C1 segment of cervical spinal cord (tissue), 14 donors: ENCODE measurements at regions not wholly inside any gene's neighbourhood (a gene's known extent, or its start where the extent isn't known, plus 50 kb on each side); places are given as distances from the start of the nearest gene placed in this dataset.

Source experiments
- DNase-seq, 14 donors: peaks; one replicate each; lab custom pipeline; 2025; lab: John Stamatoyannopoulos, UW

DNA sequence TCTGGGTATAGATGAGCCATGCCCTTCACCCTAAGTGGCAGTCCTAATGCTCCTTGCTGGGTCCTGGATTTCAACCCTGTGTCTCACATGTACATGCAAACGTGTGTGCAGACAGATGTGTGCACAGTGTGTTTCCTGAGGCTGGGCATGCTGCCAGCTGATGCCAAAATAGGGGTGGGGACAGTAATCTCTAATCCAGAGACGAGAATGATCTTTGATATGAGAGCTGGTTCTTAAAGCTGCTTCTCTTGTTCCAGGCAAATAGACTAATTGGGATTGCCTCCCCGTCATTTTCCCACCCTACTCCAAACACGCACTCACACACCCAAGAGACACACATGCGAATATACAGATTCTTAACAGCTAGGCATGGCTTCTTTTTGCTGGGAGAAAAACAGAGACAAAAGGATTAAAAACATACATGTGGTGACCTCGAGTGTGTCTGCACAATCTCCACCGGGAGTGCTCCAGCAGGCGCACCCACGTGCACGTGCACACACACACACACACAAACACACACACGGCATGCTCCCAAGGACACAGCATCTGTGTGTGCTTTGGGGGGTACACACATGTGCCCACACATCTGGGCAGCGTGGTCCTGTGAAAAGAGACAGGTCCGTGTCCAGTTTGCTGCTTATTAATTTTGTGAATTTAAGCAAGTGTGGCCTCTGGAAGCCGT lies 102.1 kb upstream of the ZBTB40 start:
- no peak for DNase-seq

DNA sequence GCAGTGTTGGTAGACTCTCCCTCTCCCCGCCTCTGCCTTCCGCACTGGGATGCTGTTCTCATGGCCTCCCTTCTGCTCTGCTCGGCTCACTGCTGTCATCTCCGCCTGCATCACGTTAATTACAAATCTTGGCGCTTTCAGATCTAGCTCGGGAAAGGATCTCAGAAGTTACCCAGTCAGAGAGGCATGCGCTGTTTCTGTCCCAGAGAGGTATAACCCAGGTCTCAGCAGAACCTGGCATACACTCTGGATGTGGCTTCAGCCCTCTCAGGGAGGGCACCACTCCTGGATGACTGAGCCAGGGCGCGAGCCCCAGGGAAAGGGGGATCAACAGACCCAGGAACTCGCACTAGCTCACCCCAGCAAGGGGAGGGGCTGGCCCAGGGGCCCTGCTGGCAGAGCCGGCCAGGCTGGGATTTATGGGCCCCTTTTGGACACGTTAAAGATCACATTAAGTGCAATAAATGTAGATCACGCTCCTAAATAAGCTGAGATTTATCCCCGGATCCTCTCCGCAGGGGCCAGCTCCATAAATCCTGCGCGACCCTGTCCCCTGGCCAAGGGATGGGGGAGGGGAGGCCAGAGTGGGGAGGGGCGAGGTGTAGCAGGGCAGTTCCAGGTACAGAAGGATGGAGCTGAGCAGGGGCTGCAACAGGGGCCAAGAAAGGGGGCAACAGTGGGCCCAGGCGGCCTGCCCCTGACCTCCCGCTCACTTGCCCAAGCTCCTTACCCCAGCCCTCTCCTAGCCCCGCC lies 101.3 kb upstream of the ZBTB40 start:
- no peak for DNase-seq

DNA sequence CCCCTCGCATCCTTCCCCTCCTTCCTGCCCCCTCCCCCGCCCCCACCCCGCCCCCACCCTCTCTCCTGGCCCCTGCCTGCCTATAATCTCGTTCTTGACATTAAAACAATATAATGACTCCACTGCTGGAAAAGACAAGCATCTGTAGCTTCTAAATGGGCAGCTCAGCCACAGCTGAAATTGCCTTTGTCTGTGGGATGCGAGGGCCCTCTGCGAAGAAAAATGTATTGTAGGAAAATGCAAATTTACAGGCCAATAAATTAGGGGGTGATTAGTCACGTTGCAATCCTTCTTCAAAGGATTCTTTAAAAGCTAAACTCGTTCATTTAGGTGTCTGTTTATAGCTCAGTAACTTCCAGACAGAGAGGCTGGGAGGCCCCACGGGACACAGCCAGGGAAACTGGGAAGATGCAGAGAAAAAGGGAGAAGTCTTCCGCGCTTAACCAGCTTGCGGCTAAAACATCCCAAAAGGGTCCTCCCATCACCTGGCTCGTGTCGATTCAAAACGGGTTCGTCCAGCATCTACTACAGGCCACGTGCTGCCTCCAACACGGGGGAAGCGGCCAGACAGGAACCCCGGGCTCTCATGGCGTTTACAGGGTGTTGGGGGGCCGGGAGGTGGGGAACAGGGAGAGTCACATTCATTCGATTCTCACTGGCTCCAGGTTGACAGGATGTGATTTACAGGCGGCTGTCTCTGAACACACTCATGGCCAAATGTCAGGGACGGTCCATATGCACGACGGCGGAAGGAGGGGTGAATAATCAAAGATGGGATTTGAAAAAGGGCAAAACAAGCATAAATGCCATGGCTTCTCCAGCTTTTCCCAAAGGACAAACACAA lies 100.5 kb upstream of the ZBTB40 start:
- no peak for DNase-seq

DNA sequence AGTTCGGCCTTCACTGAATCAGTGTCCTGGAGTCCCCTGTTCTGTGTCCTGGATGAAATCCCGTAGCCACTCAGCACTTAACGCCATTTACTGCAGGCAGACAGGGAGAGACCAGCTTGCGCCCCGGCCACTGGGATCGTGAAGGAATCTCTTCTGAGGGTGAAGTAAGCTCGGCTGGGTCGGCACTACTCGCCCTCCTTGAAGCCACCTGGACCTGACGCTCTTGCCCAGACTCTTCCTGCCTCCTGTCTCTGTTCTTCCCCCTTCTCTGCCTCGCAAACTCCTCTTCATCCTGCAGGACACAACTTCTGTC lies 99.9 kb upstream of the ZBTB40 start:
- no peak for DNase-seq

DNA sequence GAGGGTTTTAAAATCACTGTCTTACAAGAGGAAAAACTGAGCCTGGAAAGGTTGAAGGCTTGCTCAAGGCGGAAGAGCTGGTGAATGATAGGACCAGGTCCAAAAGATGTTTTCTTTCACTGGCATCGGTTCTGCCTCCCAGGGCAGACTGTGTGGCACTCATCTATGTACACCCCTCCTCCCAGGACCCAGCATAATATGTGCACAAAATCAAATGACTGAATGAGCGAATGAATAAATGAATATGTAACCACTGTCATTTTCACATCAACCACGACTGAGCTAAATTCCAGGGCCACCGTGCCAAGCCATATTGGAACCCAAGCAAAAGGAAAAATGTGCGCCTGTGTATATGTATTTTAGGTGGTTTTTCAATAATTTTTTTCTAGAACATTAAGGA lies 99.3 kb upstream of the ZBTB40 start:
- no peak for DNase-seq

DNA sequence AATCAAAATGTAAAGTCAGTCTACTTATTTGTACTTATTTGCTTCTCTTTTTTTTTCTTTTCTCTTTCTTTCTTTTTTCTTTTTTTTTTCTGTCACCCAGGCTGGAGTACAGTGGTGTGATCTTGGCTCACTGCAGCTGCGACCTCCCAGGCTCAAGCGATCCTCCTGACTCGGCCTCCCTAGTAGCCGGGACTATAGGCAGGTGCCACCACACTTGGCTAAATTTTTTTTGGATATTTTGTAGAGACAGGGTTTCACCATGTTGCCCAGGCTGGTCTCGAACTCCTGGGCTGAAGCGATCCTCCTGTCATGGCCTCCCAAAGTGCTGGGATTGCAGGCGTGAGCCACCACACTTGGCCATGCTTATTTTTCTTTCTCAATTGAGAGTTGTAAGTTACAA lies 98.8 kb upstream of the ZBTB40 start:
- no peak for DNase-seq

DNA sequence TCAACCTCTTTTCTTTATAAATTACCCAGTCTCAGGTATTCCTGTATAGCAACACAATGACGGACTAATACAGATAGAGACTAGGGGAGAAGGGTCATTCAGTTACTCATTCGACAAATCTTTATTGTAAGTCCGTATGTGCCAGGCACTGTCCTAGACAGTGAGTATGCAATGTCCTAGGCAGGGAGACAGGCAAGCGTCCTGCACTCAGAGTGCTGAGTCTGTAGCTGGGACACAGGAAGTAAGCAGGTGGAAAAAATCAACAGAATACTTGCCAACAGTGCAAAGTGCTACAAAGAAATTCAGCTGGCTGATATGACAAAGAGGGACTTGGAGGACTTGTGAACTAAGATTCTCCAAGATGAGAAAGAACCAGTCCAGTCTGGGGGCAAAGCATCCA lies 92.2 kb upstream of the ZBTB40 start:
- DNase-seq, result no peak

DNA sequence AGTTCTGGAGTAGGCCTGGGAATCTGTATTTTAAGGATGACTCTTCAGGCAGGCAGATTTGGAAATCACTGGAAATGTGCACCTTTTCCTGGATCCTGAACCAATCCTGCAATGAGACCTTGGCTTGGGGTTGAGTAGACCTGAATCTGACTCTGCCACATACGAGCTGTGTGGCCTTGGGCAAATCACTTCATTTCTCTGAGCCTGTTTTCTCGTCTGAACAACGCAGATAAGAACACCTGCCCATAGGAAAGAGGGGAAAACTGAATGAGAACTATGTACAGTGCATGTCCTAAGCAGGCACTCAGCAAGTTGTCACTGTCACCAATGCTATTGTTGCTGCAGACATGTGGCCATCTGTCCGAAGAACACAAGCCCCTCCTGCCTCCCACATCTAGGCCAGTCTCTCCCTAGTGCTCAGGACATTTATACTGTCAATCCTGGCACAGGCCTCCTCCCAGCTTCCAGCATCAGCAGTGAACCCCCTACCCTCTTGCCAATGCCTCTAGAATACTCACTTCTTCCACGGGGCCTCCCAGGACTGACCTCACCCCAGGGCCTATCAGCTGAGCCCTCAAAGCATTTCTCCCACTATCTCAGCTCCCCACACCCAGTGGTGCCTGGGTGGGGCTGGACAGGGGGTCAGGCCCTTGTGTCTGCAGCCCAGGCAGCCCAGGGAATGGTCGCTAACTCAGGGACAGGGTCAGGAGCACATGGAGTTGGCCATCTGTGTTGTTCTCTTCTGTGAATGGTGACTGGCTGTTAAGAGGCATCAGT lies 88.8 kb upstream of the ZBTB40 start:
- no peak for DNase-seq

DNA sequence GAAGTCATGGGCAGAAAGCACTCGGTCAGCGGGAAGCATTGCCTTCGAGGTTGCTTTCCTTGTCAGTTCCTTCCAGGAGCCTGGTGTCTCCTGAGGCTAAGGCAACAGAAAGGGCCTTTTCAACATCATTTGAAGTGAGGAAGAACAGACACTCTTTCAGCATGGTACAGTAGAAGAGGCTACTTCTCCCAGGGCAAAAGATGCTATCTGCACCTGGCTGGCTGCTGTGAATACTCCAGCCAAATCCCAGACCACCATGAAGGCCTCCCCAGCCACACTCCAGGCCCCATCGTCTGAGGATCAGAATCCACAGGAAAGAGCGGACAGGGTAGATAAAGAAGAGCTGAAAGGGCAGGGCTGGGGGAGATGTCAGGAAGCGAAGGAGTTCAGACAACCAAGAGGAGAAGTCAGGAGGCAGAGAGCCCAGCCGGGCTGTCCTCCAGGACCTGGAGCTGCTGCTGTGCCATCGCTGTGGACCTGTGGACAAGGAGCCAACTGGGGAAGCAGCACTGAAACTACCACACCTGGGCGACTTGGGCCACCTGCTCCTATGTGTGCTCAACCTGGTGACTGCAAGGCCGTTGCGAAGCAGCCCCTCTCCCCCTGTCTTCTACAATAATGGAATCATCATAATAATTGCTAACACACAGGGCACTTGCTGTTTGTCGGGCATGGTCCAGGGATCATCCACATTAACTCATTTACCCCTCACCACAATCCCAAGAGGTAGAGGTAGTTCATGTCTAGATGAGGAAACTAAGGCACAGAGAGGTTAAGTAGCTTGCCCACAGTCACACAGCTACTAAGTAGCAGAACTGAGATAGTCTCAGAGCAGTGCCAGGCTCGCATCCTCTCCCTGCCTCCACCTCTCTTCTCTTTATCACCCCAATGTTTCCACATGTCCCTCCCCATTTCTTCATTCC lies 88.0 kb upstream of the ZBTB40 start:
- DNase-seq, result no peak

DNA sequence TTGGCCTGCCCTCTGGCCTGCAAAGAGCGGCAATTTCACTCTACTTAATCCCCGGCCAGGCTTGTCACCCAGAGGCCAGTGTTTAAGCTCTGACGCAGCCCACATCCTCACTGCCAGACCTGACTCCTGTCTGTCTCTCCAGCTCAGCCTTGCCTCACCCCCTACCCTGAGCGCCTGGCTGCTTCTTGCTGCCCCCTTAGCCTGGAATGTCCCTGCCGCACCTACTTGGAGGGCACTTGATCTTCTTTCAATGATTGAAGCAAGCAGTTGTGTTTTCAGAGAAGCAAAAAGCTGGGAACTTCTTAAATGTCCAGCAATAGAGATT lies 87.4 kb upstream of the ZBTB40 start:
- no peak for DNase-seq

DNA sequence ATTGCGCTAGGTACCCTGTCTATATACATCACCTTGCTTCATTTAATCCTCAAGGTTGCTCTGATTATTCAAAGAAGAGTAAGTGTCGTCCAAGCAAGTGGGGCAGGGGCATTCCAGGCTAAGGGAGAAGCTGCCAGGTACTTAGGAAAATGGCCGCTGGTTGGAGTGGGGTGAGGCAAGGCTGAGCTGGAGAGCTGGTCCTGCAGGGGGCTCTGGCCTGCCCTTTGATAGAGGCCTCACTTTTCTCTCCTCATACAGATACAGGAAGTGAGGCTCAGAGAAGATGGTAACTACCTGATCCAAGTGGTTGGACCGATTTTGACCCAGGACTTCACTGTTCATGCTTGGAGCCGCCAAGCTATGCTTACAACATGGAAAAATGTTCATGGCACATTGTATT lies 86.9 kb upstream of the ZBTB40 start:
- DNase-seq, result no peak

DNA sequence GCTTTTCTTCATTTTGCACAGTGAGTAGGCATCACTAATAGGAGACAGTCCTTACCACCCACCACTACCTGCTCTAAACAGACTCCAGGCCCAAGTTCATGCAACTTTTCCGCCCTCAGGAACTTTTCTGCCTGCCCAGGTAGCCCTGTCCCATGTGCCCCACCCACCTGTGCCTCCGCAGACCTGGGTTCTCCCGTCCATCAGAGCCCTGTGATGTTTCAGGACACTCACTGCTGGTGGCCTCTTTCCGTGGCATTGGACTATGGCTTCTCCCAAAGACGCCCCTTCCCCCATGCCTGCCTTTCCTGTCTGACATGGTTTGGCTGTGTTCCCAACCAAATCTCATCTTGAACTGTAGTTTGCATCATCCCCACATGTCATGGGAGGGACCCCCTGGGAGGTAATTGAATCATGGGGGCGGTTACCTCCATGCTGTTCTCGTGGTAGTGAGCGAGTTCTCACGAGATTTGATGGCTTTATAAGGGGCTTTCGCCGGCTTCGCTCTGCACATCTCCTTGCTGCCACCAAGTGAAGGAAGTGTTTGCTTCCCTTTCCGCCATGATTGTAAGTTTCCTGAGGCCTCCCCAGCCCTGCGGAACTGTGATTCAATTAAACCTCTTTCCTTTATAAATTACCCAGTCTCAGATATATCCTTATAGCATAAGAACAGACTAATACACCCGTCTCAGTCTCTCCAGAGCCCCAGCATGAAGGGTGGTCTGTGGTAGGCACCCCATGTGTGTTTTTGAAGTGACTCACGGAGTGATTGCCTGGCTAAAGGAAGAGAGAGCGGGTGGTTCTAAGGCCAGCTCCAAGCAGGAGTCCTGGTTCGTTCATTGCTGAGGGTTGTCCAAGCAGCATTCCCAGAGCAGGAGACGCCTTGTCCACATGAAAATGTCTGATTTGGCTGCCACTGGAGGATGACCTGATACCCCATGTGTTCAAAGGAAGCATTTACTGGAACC lies 86.0 kb upstream of the ZBTB40 start:
- no peak for DNase-seq

DNA sequence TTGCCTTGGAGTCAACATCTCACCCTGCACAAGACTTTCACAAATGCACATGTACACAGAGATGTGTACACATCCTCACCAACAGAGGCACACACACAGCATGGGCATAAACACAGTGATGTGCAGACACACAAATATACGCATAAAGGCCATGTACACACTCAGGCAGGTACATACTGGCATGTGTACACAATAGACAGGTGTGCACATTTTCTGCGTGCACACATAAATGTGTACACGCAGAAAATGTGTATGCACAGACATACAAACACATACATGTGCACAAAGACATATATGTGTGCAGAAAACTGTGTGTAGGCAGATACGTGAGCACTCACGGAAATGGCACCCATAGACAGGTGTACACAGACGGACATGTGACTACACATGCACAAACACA lies 85.3 kb upstream of the ZBTB40 start:
- no peak for DNase-seq

DNA sequence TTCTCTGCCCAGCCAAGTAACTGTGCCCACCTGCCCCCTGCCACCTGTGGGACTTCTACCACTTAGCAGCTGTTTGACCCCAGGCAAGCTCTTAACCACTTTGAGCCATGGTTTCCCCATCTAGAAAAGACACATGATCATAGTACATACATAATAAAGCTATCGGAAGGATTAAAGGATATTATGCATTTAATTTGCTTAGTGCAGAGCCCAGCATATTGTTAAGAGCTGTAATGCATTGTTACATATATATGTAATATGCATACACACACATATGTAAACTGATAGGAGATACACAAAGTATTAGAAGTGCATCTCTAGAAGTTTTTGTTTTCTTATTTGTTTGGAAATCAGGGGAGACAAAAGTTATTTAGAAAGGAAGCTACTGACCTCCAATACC lies 83.5 kb upstream of the ZBTB40 start:
- no peak for DNase-seq

DNA sequence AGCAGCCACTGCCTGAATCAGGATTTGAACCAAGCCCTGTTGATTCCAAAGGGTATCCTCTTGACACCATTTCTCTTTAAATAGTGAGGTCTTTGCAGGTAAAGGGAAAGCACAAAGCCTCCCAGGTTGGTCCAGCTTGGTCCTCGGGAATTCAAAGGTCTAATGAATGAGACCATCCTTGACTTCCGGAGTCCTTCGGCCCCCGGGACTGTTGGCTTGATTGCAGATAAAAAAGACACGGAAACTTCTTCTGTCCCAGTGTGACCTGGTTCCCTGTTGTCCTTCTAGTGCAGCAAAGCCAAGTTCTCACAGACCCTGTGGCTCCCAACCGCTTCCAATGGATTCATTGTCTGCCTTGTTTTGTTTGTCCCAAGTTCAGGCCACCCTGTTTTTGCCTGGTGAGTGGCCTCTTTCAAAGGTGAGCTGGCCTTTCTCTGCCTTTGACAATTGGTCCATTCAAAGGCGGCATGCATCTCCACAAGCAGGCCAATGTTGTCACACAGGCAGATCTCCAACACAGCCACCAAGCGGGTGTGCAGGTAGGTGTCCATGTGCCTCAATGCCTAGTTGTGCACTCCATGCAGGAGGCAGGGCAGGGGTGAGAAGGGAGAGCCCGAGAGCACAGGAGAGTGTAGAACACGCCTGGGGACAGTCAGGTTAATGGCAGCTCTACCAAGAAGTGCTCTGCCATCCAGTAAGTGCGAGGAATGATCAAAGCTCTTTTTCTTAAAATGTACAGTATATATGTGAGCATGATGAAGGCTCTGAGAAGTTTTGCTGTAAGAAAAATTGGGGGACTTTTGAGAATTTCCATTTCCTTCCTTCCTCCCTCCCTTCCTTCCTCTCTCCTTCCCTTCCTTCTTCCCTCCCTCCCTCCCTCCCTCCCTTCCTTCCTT lies 82.1 kb upstream of the ZBTB40 start:
- DNase-seq, result no peak

DNA sequence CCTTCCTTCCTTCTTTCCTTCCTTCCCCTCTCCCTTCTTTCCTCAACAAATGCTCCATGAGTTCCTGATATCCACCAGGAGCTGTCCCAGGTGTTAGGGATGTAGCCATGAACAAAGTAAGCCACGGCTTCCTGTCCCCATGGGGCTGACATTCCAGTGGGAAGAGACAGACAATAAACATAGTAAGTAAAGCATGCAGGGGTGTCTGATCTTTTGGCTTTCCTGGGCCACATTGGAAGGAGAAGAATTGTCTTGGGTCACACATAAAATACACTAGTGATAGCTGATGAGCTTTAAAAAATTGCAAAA lies 81.5 kb upstream of the ZBTB40 start:
- DNase-seq, result no peak

DNA sequence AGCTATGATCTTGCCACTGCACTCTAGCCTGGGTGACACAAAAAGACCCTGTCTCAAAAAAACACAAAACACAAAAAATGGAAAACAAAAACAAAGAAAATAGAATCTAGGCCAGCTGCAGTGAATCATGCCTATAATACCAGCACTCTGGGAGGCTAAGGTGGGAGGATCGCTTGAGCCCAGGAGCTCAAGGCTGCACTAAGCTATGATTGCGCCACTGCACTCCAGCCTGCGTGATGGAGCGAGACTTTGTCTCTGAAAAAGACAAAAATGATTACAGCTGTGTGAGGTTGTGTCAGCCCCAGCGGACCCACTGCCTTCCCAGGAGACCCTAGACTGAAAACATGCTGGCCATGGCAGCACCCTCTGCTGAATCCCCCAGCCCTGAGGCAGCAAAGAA lies 80.2 kb upstream of the ZBTB40 start:
- no peak for DNase-seq

DNA sequence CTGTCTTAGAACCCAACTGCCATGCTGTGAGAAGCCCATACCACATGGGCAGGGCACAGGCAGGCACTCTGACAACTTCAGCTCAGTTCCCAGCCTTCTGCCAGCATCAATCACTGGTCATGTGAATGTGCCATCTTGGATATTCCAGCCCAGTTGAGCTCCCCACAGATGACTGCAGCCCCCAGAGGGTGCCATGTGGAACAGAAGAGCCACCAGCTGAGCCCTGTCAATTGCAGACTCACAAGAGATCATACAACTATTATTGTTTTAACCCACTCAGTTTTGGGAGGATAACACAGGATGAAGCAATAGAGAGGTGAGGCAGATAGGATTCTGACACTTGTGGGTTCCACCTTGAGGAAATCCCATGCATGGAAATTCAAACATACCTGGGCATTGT lies 78.4 kb upstream of the ZBTB40 start:
- DNase-seq, result no peak

DNA sequence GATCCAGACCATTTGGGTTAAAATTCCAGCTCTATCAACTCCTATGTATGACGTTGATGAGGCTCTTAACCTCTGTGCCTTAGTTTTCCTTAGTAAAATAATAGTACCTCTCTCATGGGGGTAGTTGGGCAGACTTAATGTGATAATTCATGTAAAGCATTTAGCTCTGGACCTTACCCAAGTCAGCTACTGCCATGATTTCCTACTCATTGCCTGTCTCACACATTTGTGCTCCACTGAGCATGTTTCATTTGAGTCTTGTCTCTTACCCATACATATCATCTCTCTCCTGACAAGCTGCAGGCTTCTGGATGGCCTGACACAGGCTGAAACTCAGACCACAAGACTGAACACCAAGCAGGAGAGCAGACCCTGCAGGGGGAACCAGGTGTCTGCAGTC lies 77.7 kb upstream of the ZBTB40 start:
- DNase-seq, result no peak
